ENCODE measurements at regions not wholly inside any gene's neighbourhood (a gene's known extent, or its start where the extent isn't known, plus 50 kb on each side); places are given as distances from the start of the nearest gene placed in this dataset.

- TF ChIP-seq POLR2A (IDR thresholded peaks at IDR 0.05) (no peak), CTCF (IDR thresholded peaks at IDR 0.05) (no peak)
These were observed 56.5 kb upstream of the ARHGAP32 start for GRCh38 chr11:129248618-129249017.

Measured in thyroid gland (tissue), 4 donors.